Sigmoid colon (tissue), 4 donors: ENCODE measurements at regions not wholly inside any gene's neighbourhood (a gene's known extent, or its start where the extent isn't known, plus 50 kb on each side); places are given as distances from the start of the nearest gene placed in this dataset.

Experiments
- EP300 ChIP-seq, 4 donors: sonication (generic); formaldehyde crosslinking; IDR thresholded peaks; one replicate each; pipeline ENCODE4 v1.6.1; 2017; ENCODE audit warnings: antibody characterized with exemption in 4 of 4
- POLR2A ChIP-seq, 2 donors: fragments of 450-650 bp; IDR thresholded peaks; one replicate each; pipeline ENCODE4 v1.6.1; 2016; ENCODE audit warnings: antibody characterized with exemption in 2 of 2, mild to moderate bottlenecking in 2 of 2, moderate library complexity in 2 of 2
- POLR2AphosphoS5 ChIP-seq, 4 donors: sonication (generic); formaldehyde crosslinking; IDR thresholded peaks; one replicate each; pipeline ENCODE4 v1.6.1; 2017; ENCODE audit warnings: antibody characterized with exemption in 4 of 4
- TF ChIP-seq, protein P1 (sequence below), 4 experiments: fragments of 450-650 bp in 3 of 4; fragments of 200-600 bp in 1 of 4; IDR thresholded peaks; one replicate each; pipeline ENCODE4 v1.5.1; 2016 to 2019; ENCODE audit warnings: antibody characterized with exemption in 4 of 4, mild to moderate bottlenecking in 3 of 4, moderate library complexity in 2 of 4

- TF ChIP-seq, protein P1, sequence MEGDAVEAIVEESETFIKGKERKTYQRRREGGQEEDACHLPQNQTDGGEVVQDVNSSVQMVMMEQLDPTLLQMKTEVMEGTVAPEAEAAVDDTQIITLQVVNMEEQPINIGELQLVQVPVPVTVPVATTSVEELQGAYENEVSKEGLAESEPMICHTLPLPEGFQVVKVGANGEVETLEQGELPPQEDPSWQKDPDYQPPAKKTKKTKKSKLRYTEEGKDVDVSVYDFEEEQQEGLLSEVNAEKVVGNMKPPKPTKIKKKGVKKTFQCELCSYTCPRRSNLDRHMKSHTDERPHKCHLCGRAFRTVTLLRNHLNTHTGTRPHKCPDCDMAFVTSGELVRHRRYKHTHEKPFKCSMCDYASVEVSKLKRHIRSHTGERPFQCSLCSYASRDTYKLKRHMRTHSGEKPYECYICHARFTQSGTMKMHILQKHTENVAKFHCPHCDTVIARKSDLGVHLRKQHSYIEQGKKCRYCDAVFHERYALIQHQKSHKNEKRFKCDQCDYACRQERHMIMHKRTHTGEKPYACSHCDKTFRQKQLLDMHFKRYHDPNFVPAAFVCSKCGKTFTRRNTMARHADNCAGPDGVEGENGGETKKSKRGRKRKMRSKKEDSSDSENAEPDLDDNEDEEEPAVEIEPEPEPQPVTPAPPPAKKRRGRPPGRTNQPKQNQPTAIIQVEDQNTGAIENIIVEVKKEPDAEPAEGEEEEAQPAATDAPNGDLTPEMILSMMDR (IDR thresholded peaks at IDR 0.05) = no peak
- TF ChIP-seq POLR2A (IDR thresholded peaks at IDR 0.05) (no peak), EP300 (IDR thresholded peaks at IDR 0.05) (no peak), POLR2AphosphoS5 (IDR thresholded peaks at IDR 0.05) (no peak)
Measured at GRCh38 chr10:29131952-29132547, 156.8 kb upstream of the LYZL1 start.
